ENCODE measurements at regions not wholly inside any gene's neighbourhood (a gene's known extent, or its start where the extent isn't known, plus 50 kb on each side); places are given as distances from the start of the nearest gene placed in this dataset.
"Not testable (repeated sequence)": the region's sequence is repeated elsewhere in the genome, so short reads cannot be mapped to it uniquely, and the experiment has no call there.

DNA sequence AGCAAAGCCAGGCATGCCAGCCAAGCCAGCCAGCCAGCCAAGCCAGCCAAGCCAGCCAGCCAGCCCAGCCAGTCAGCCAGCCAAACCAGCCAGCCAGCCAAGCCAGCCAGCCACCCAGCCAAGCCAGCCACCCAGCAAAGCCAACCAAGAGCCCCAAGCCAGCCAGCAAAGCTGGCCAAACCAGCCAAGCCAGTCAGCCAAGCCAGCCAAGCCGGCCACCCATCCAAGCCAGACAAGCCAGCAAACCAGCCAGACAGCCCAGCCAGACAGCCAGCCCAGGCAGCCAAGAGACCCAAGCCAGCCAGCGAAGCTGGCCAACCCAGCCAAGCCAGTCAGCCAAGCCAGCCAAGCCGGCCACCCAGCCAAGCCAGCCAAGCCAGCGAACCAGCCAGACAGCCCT is 338.3 kb upstream of the PLGLB2 start:
- DNase-seq = not testable (repeated sequence)

DNA sequence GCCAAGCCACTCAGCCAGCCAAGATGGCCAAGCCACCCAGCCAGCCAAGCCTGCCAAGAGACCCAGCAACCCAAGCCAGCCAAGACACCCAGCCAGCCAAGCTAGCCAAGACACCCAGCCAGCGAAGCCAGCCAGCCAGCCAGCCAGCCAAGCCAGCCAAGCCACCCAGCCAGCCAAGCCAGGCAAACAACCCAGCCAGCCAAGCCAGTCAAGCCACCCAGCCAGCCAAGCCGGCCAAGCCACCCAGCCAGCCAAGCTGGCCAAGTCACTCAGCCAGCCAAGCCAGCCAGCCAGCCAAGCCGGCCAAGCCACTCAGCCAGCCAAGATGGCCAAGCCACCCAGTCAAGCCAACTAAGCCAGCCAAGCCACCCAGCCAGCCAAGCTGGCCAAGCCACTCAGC is 337.5 kb upstream of the PLGLB2 start:
- not testable (repeated sequence) for DNase-seq

DNA sequence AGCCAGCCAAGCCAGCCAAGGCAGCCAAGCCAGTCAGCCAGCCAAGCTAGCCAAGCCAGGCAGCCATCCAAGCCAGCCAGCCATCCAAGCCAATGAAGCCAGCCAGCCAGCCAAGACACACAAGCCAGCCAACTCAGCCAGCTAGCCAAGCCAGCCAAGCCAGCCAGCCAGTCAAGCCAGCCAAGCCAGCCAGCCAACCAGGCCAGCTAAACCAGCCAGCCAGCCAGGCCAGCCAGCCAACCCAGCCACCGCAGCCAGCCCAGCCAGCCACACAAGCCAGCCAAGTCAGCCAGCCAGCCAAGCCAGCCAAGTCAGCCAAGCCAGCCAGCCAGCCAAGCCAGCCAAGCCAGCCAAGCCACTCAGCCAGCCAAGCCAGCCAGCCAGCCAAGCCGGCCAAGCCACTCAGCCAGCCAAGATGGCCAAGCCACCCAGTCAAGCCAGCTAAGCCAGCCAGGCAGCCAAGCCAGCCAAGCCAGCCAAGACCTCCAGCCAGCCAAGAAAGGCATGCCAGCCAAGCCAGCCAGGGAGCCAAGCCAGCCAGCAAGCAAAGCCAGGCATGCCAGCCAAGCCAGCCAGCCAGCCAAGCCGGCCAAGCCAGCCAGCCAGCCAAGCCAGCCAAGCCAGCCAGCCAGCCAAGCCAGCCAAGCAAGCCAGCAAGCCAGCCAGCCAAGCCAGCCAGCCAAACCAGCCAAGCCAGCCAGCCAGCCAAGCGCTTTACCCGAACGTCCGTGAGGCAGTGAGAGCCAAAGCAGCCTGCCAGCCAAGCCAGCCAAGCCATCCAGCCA is 335.7 kb upstream of the PLGLB2 start:
- not testable (repeated sequence) for DNase-seq

DNA sequence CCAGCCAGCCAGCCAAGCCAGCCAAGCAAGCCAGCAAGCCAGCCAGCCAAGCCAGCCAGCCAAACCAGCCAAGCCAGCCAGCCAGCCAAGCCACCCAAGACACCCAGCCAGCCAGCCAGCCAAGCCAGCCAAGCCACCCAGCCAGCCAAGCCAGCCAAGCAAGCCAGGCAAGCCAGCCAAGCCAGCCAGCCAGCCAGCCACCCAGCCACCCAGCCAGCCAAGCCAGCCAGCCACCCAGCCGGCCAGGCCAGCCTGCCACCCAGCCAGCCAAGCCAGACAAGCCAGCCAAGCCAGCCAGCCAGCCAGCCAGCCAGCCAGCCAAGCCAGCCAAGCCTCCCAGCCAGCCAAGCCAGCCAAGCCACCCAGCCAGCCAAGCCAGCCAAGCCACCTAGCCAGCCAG is 333.6 kb upstream of the PLGLB2 start:
- not testable (repeated sequence) for DNase-seq

DNA sequence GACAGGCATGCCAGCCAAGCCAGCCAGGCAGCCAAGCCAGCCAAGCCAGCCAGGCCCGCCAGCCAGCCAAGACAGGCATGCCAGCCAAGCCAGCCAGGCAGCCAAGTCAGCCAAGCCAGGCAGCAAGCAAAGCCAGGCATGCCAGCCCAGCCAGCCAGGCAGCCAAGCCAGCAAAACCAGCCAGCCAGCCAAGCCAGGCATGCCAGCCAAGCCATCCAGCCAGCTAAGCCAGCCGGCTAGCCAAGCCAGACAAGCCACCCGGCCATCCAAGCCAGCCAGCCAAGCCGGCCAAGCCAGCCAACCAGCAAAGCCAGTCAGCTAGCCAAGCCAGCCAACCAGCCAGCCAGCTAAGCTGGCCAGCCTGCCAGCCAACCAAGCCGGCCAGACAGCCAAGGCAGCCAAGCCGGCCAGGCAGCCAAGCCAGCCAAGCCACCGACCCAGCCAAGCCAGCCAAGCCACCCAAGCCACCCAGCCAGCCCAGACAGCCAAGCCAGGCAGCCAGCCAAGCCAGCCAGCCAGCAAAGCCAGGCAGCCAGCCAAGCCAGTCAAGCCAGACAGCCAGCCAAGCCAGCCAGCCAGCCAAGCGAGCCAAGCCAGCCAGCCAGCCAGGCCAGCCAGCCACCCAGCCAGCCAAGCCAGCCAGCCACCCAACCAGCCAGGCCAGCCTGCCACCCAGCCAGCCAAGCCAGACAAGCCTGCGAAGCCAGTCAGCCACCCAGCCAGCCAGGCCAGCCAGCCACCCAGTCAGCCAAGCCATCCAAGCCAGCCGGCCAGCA is 332.9 kb upstream of the PLGLB2 start:
- DNase-seq = not testable (repeated sequence)

DNA sequence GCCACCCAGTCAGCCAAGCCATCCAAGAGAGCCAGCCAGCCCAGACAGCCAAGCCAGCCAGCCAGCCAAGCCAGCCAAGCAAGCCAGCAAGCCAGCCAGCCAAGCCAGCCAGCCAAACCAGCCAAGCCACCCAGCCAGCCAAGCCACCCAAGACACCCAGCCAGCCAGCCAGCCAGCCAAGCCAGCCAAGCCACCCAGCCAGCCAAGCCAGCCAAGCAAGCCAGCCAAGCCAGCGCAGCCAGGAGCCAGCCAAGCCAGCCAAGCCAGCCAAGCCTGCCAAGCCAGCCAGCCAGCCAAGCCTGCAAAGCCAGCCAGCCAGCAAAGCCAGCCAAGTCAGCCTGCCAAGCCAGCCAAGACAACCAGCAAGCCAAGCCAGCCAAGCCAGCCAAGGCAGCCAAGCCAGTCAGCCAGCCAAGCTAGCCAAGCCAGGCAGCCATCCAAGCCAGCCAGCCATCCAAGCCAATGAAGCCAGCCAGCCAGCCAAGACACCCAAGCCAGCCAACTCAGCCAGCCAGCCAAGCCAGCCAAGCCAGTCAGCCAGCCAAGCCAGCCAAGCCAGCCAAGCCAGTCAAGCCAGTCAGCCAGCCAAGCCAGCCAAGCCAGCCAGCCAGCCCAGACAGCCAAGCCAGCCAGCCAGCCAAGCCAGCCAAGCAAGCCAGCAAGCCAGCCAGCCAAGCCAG is 332.2 kb upstream of the PLGLB2 start:
- DNase-seq = not testable (repeated sequence)

DNA sequence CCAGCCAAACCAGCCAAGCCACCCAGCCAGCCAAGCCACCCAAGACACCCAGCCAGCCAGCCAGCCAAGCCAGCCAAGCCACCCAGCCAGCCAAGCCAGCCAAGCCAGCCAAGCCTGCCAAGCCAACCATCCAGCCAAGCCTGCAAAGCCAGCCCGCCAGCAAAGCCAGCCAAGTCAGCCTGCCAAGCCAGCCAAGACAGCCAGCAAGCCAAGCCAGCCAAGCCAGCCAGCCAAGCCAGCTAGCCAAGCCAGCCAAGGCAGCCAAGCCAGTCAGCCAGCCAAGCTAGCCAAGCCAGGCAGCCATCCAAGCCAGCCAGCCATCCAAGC is 331.7 kb upstream of the PLGLB2 start:
- not testable (repeated sequence) for DNase-seq

DNA sequence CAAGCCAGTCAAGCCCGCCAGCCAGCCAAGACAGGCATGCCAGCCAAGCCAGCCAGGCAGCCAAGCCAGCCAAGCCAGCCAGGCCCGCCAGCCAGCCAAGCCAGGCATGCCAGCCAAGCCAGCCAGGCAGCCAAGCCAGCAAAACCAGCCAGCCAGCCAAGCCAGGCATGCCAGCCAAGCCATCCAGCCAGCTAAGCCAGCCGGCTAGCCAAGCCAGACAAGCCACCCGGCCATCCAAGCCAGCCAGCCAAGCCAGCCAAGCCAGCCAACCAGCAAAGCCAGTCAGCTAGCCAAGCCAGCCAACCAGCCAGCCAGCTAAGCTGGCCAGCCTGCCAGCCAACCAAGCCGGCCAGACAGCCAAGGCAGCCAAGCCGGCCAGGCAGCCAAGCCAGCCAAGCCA is 330.7 kb upstream of the PLGLB2 start:
- DNase-seq = not testable (repeated sequence)

DNA sequence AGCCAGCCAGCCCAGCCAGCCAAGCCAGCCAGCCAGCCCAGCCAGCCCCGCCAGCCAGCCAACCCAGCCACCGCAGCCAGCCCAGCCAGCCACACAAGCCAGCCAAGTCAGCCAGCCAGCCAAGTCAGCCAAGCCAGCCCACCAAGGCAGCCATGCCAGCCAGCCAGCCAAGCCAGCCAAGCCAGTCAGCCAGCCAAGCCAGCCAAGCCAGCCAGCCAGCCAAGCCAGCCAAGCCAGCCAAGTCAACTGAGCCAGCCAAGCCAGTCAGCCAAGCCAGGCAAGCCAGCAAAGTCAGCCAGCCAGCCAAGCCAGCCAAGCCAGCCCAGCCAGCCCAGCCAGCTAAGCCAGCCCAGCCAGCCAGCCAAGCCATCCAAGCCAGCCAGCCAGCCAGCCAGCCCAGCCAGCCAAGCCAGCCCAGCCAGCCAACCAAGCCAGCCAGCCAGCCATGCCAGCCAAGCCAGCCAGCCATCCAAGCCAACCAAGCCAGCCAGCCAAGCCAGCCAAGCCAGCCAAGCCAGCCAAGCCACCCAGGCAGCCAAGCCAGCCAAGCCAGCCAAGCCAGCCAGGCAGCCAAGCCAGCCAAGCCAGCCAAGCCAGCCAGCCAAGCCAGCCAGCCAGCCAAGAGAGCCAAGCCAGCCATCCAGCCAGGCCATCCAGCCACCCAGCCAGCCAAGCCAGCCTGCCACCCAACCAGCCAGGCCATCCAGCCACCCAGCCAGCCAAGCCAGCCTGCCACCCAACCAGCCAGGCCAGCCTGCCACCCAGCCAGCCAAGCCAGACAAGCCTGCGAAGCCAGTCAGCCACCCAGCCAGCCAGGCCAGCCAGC is 329.9 kb upstream of the PLGLB2 start:
- not testable (repeated sequence) for DNase-seq

DNA sequence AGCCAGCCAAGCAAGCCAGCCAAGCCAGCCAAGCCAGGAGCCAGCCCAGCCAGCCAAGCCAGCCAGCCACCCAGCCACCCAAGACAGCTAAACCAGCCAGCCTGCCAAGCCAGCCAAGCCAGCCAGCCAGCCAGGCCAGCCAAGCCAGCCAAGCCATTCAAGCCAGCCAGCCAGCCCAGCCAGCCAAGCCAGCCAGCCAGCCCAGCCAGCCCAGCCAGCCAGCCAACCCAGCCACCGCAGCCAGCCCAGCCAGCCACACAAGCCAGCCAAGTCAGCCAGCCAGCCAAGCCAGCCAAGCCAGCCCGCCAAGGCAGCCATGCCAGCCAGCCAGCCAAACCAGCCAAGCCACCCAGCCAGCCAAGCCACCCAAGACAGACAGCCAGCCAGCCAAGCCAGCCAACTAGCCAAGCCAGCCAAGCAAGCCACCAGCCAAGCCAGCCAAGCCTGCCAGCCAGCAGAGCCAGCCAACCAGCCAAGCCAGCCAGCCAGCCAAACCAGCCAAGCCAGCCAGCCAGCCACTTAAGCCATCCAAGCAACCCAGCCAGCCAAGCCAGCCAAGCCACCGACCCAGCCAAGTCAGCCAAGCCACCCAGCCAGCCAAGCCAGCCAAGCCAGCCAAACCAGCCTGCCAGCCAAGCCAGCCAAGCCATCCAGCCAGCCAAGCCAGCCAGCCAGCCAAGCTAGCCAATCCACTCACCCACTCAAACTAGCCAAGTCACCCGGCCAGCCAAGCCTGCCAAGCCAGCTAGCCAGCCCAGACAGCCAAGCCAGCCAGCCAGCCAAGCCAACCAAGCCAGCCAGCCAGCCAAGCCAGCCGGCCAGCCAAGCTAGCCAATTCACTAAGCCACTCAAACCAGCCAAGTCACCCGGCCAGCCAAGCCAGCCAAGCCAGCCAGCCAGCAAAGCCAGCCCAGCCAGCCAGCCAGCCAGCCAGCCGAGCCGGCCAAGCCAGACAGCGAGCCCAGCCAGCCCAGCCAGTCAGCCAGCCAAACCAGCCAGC is 328.8 kb upstream of the PLGLB2 start:
- DNase-seq = not testable (repeated sequence)

DNA sequence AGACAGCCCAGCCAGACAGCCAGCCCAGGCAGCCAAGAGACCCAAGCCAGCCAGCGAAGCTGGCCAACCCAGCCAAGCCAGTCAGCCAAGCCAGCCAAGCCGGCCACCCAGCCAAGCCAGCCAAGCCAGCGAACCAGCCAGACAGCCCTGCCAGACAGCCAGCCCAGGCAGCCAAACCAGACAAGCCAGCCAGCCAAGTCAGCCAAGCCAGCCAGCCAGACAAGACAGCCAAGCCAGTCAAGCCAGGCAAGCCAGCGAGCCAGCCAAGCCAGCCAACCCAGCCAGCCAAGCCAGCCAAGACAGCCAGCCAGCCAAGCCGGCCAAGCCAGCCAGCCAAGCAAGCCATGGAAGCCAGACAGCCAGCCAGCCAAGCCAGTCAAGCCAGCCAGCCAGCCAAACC is 327.9 kb upstream of the PLGLB2 start:
- not testable (repeated sequence) for DNase-seq

DNA sequence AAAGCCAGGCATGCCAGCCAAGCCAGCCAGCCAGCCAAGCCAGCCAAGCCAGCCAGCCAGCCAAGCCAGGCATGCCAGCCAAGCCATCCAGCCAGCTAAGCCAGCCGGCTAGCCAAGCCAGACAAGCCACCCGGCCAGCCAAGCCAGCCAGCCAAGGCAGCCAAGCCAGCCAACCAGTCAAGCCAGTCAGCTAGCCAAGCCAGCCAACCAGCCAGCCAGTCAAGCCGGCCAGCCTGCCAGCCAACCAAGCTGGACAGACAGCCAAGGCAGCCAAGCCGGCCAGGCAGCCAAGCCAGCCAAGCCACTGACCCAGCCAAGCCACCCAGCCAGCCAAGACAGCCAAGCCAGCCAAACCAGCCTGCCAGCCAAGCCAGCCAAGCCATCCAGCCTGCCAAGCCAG is 326.9 kb upstream of the PLGLB2 start:
- not testable (repeated sequence) for DNase-seq

DNA sequence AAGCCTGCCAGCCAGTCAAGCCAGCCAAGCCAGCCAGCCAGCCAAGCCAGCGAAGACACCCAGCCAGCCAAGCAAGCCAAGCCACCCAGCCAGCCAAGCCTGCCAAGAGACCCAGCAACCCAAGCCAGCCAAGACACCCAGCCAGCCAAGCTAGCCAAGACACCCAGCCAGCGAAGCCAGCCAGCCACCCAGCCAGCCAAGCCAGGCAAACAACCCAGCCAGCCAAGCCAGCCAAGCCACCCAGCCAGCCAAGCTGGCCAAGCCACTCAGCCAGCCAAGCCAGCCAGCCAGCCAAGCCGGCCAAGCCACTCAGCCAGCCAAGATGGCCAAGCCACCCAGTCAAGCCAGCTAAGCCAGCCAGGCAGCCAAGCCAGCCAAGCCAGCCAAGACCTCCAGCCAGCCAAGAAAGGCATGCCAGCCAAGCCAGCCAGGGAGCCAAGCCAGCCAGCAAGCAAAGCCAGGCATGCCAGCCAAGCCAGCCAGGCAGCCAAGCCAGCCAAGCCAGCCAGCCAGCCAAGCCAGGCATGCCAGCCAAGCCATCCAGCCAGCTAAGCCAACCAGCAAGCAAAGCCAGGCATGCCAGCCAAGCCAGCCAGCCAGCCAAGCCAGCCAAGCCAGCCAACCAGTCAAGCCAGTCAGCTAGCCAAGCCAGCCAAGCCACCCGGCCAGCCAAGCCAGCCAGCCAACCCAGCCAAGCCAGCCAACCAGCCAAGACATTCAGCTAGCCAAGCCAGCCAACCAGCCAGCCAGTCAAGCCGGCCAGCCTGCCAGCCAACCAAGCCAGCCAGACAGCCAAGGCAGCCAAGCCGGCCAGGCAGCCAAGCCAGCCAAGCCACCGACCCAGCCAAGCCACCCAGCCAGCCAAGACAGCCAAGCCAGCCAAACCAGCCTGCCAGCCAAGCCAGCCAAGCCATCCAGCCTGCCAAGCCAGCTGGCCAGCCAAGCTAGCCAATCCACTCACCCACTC is 323.8 kb upstream of the PLGLB2 start:
- DNase-seq = not testable (repeated sequence)

DNA sequence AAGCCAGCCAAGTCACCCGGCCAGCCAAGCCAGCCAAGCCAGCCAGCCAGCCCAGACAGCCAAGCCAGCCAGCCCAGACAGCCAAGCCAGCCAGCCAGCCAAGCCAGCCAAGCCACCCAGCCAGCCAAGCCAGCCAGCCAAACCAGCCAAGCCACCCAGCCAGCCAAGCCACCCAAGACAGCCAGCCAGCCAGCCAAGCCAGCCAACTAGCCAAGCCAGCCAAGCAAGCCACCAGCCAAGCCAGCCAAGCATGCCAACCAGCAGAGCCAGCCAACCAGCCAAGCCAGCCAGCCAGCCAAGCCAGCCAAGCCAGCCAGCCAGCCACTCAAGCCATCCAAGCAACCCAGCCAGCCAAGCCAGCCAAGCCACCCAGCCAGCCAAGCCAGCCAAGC is 323.1 kb upstream of the PLGLB2 start:
- DNase-seq = not testable (repeated sequence)

DNA sequence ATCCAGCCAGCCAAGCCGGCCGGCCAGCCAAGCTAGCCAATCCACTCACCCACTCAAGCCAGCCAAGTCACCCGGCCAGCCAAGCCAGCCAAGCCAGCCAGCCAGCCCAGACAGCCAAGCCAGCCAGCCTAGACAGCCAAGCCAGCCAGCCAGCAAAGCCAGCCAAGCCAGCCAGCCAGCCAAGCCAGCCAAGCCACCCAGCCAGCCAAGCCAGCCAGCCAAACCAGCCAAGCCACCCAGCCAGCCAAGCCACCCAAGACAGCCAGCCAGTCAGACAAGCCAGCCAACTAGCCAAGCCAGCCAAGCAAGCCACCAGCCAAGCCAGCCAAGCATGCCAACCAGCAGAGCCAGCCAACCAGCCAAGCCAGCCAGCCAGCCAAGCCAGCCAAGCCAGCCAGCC is 322.7 kb upstream of the PLGLB2 start:
- DNase-seq = not testable (repeated sequence)

DNA sequence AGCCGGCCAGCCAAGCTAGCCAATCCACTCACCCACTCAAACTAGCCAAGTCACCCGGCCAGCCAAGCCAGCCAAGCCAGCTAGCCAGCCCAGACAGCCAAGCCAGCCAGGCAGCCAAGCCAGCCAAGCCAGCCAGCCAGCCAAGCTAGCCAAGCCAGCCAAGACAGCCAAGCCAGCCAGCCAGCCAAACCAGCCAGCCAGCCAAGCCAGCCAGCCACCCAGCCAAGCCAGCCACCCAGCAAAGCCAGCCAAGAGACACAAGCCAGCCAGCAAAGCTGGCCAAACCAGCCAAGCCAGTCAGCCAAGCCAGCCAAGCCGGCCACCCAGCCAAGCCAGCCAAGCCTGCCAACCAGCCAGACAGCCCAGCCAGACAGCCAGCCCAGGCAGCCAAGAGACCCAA is 322.2 kb upstream of the PLGLB2 start:
- not testable (repeated sequence) for DNase-seq

DNA sequence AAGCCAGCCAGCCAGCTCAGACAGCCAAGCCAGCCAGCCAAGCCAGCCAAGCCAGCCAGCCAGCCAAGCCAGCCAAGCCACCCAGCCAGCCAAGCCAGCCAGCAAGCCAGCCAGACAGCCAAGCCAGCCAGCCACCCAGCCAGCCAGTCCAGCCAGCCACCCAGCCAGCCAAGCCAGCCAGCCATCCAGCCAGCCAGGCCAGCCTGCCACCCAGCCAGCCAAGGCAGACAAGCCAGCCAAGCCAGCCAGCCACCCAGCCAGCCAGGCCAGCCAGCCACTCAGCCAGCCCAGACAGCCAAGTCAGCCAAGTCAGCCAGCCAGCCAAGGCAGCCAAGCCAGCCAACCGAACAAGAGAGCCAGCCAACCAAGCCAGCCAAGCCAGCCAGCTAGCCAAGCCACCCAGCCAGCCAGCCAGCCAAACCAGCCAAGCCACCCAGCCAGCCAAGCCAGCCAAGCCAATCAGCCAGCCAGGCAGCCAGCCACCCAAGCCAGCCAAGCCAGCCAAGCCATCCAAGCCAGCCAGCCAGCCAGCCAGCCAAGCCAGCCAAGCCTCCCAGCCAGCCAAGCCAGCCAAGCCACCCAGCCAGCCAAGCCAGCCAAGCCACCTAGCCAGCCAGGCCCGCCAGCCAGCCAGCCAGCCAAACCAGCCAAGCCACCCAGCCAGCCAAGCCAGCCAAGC is 319.3 kb upstream of the PLGLB2 start:
- not testable (repeated sequence) for DNase-seq

DNA sequence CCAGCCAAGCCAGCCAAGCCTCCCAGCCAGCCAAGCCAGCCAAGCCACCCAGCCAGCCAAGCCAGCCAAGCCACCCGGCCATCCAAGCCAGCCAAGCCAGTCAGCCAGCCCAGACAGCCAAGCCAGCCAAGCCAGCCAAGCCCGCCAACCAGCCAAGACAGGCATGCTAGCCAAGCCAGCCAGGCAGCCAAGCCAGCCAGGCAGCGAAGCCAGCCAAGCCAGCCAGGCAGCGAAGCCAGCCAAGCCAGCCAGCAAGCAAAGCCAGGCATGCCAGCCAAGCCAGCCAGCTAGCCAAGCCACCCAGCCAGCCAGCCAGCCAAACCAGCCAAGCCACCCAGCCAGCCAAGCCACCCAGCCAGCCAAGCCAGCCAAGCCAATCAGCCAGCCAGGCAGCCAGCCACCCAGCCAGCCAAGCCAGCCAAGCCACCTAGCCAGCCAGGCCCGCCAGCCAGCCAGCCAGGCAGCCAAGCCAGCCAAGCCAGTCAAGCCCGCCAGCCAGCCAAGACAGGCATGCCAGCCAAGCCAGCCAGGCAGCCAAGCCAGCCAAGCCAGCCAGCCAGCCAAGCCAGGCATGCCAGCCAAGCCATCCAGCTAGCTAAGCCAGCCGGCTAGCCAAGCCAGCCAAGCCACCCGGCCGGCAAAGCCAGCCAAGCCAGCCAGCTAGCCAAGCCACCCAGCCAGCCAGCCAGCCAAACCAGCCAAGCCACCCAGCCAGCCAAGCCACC is 318.5 kb upstream of the PLGLB2 start:
- DNase-seq = not testable (repeated sequence)
